B cell (primary cell): ENCODE measurements at regions not wholly inside any gene's neighbourhood (a gene's known extent, or its start where the extent isn't known, plus 50 kb on each side); places are given as distances from the start of the nearest gene placed in this dataset.
"Not testable (repeated sequence)": the region's sequence is repeated elsewhere in the genome, so short reads cannot be mapped to it uniquely, and the experiment has no call there.

Experiments used
- CTCF ChIP-seq: fragments of 200-600 bp; IDR thresholded peaks from one replicate; pipeline ENCODE4 v1.8.0; 2022; ENCODE audit warnings: antibody characterized with exemption, mild to moderate bottlenecking
- EZH2 ChIP-seq: IDR thresholded peaks from 2 replicates; pipeline ENCODE4 v1.6.1; 2012; ENCODE audit warnings: borderline replicate concordance, low read depth, mild to moderate bottlenecking, moderate library complexity, low read length; ENCODE audit not compliant: insufficient read depth, poor library complexity, severe bottlenecking

GRCh38 chr15:32522421-32522820 is 67.0 kb upstream of the GOLGA8O start:
- TF ChIP-seq CTCF, EZH2: not testable (repeated sequence)
